GM10248 (cell line): ENCODE measurements at regions not wholly inside any gene's neighbourhood (a gene's known extent, or its start where the extent isn't known, plus 50 kb on each side); places are given as distances from the start of the nearest gene placed in this dataset.

Experiments
- CTCF ChIA-PET: fragments of 300-600 bp; sonication (Branson Sonifier 250); formaldehyde crosslinking; extraction: SDS; loops from one replicate; lab custom pipeline; 2021; ENCODE audit warnings: antibody characterized with exemption; lab: Yijun Ruan, JAX
- POLR2A ChIA-PET: fragments of 350-650 bp; sonication (Branson Sonifier 250); formaldehyde crosslinking; extraction: SDS; loops from one replicate; lab custom pipeline; 2020; ENCODE audit warnings: antibody characterized with exemption; lab: Yijun Ruan, JAX
- DNase-seq: peaks from one replicate; pipeline ENCODE4 v3.0.0; 2012; ENCODE audit errors: extremely low spot score
- CTCF ChIP-seq: IDR thresholded peaks from 2 replicates; pipeline ENCODE4 v1.5.1; 2012; ENCODE audit warnings: mild to moderate bottlenecking, low read depth; ENCODE audit errors: extremely low read depth, missing control alignments, control extremely low read depth

- ChIA-PET POLR2A (interaction anchor here (0.5 to 3.7 kb wide), 13 partner anchors 11 to 139 kb away, joined by 3 to 17 read pairs (median 5); no protein-coding TSS in a partner anchor), CTCF (interaction anchor here (0.8 to 7.1 kb wide), 15 partner anchors 9 to 480 kb away, joined by 3 to 46 read pairs (median 5); no protein-coding TSS in a partner anchor)
- no peak for TF ChIP-seq CTCF
- DNase-seq, result no peak
These were observed 149.0 kb downstream of the TOMM20 start for GRCh38 chr1:234979296-234980279.

- TF ChIP-seq CTCF, result no peak
- ChIA-PET POLR2A (interaction anchor here (0.6 to 3.7 kb wide), 14 partner anchors 11 to 367 kb away, joined by 3 to 17 read pairs (median 5); no protein-coding TSS in a partner anchor), CTCF (interaction anchor here (0.9 to 7.1 kb wide), 16 partner anchors 8 to 492 kb away, joined by 3 to 46 read pairs (median 6); no protein-coding TSS in a partner anchor)
- peak; percentile 64 for DNase-seq
These were observed 150.0 kb downstream of the TOMM20 start for GRCh38 chr1:234978397-234979295.

GRCh38 chr1:234977875-234978396 lies 150.7 kb downstream of the TOMM20 start:
- ChIA-PET CTCF (interaction anchor here (0.9 to 7.1 kb wide), 16 partner anchors 8 to 491 kb away, joined by 3 to 46 read pairs (median 6); no protein-coding TSS in a partner anchor), POLR2A (interaction anchor here (0.5 to 3.7 kb wide), 12 partner anchors 10 to 366 kb away, joined by 3 to 17 read pairs (median 5); no protein-coding TSS in a partner anchor)
- DNase-seq, result no peak
- TF ChIP-seq CTCF, result no peak

GRCh38 chr1:234976861-234977680 lies 151.6 kb downstream of the TOMM20 start:
- ChIA-PET CTCF (interaction anchor here (1.2 to 7.1 kb wide), 8 partner anchors 12 to 357 kb away, joined by 3 to 46 read pairs (median 7); no protein-coding TSS in a partner anchor), POLR2A (interaction anchor here (0.9 to 2.5 kb wide), 2 partner anchors 35 to 107 kb away, joined by 3 to 9 read pairs; no protein-coding TSS in a partner anchor)
- DNase-seq, result no peak
- TF ChIP-seq CTCF, result no peak

- POLR2A ChIA-PET, result interaction anchor here (0.6 to 2.5 kb wide), 4 partner anchors 14 to 135 kb away, joined by 3 to 9 read pairs (median 4); no protein-coding TSS in a partner anchor
- DNase-seq, result no peak
- CTCF ChIA-PET, result interaction anchor here (0.7 to 7.1 kb wide), 13 partner anchors 10 to 356 kb away, joined by 3 to 46 read pairs (median 3); no protein-coding TSS in a partner anchor
- TF ChIP-seq CTCF, result no peak
These were observed 152.4 kb downstream of the TOMM20 start for GRCh38 chr1:234975941-234976860.
